HG02798 (cell line): ENCODE measurements at regions not wholly inside any gene's neighbourhood (a gene's known extent, or its start where the extent isn't known, plus 50 kb on each side); places are given as distances from the start of the nearest gene placed in this dataset.

ENCODE experiments used
- ATAC-seq: cut with Tn5 transposase; IDR thresholded peaks from one replicate; pipeline ENCODE4 v1.9.1; 2021; ENCODE audit warnings: mild to moderate bottlenecking; ENCODE audit not compliant: unreplicated experiment, poor library complexity

GRCh38 chr15:70342554-70343548, 245.1 kb upstream of the TLE3 start:
- ATAC-seq: no peak

DNA sequence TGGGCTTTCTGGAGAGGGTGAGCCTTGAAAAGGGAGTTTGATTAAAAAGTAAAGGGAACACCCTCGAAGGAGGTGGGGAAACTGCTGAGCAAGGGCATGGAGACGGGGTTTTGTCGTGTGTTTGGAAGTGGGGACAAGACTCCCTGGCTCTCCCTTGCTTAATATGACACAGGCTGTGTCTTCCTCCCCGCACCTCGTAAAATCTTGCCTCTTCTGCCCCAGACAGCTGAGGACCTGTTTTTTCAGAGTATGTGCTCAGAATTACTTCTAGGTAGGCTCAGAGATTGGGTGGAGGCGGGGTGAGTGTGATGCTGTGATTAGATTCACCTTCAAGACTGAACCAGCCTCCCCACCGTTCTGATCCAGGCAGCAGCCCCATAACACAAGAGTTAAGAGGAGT, 244.4 kb upstream of the TLE3 start:
- ATAC-seq: no peak

DNA sequence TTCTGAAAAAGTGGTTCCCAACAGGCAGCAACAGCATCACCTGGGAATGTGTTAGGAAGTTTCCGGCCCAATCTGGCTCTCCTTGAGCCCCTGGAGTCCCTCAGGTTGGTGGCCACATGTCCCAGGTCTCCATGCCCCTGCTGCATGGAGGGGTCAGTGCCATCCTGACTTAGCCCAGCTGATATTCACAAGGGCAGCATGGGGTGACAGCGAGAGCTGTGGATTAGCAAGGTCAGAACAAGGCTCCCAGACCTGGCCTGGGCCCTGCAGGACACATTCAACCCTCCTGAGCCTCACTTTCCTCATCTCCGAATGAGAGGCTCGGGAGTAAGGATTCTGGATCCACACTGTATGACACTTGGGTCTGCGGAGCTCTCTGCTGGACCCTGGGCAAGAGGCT, 243.8 kb upstream of the TLE3 start:
- no peak for ATAC-seq

DNA sequence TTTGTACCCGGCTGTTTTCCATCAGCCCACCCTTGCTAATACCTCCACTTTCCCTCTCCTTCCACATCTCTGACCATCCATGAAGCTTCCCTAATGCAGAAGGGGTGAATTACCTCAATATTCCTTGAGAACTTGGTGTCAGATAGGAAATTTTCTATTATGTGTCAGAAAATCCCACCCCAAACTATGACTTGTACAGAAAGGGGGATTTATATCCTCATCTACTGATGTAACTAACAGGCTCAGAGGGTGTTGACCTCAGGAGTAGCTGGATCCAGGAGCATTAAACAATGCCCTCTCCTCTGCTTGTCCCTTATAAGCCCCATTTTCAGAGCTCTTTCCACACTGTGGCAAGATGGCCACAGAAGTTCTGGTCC, 242.8 kb upstream of the TLE3 start:
- no peak for ATAC-seq

DNA sequence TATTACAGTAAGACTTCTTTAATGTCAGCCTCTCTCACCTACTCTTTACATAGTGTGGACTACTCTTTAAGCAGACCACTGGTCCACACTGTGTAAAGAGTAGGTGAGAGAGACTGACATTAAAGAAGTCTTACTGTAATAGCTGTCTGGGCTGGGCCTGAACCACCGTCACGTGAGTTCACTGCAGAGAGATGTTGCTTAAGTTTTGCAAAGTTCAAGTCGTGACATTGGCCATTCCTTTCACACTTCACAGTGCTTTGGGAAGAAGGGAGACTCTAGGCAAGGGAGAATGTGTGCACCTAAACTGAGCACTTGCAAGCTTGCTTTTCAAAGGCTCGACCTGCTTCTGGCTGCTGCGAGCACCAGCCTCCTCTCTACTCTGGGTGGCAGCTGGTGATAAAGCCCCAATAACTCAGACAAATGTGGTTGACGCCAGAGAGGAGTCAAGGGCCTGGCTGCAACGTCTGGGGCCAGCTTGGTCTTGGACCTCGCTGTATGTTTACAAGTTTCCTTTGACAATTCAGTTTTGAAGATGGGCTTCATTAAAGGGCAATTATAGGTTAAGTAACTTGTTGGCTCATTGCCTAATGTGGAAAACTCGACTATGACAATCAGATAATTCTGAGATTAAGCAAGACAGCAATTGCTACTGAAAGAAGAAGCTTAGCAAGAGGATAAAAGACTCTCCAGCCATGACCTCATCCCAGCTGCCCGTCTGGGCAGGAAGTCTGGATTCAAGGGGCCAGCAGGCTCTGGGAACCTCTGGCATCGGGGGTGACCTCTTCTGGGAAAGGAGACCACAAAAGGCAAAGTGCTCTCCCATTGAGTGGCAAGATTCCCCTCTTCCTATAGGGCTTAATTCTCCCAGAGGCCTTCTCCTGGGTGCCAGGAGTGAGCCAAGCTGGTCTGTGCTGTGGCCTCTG, 242.1 kb upstream of the TLE3 start:
- no peak for ATAC-seq

GRCh38 chr15:70337277-70338186, 239.8 kb upstream of the TLE3 start:
- ATAC-seq: no peak

GRCh38 chr15:70336425-70337009, 238.8 kb upstream of the TLE3 start:
- ATAC-seq: no peak

DNA sequence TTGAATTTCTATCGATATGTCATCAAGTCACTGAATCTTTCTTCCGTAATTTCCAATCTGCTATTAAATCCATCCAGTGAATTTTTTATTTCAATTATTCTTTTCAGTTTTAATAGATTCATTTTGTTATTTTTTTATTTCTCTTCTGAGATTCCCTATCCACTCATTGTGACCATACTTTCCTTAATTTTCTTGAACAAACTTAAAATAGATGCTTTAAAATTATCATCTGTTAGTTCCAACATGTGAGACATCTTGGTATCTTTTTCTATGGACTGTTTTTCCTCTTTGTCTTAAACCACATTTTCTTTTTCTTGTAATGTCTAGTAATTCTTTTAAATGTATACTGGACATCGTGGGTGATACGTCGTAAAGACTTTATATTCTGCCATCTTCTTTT, 236.6 kb upstream of the TLE3 start:
- ATAC-seq: no peak

- ATAC-seq: no peak
Observed at GRCh38 chr15:70329179-70329578, 231.5 kb upstream of the TLE3 start.

GRCh38 chr15:70328679-70329115, 231.0 kb upstream of the TLE3 start:
- no peak for ATAC-seq

DNA sequence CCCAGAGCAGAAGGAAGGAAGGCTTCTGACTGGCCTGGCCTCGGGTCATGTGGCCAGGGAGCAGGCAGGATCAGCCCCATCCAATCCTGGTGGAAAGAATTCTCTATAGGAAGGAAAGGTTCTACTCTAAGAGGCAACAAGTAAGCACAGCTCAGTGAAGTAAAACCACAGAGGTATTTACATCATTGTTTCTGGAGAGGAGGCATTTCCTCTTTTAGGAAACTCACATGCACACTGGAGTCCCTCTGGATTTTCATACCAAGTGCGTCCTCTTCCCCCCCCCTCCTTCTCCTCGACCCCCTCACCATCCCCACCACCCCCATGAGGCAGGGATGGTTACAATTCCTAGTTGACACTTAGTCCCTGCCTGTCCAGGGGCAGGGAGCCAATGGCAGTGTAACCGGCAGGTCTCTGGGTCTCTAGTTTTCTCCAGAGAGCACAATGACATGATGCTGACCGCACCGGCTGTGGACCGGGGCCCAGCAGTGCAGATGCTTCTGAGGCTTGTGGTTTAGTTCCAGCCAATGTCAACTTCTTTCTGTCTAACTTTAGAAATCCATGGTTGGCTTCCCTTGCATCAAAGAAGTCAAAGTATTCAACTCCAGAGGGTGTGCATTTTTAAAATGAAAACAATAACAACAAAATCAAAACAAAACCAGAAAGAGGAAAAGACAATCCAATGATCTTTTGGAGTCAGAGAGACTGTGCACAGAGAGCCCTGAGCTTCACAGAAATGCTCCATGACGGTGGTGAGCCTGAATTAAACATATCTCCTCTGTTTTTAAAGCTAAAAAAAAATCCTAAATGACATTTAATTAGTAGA, 230.3 kb upstream of the TLE3 start:
- peak; percentile 49 for ATAC-seq

DNA sequence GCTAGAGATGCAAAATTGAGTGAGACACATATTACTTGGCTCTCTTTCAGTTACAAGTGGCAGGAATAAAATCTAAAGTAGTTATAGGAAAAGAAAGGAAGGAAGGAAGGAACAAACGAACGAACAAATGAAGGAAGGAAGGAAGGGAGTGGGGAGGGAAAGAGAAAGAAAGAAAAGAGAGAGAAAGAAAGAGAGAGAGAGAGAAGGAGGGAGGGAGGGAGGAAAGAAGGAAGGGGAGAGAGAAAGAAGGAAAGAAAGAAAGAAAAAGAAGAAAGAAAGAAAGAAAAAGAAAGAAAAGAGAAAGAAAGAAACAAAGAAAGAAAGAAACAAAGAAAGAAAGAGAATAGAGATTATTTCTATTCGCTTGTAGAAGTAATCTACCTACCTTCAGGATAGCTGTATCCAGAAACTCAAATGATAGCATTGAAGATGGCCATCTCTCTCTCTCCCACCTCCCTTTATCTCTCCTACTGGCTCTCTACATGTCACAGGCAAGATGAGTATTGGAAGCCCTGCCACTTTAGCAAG, 229.7 kb upstream of the TLE3 start:
- no peak for ATAC-seq

GRCh38 chr15:70324001-70324974, 226.6 kb upstream of the TLE3 start:
- ATAC-seq: no peak

DNA sequence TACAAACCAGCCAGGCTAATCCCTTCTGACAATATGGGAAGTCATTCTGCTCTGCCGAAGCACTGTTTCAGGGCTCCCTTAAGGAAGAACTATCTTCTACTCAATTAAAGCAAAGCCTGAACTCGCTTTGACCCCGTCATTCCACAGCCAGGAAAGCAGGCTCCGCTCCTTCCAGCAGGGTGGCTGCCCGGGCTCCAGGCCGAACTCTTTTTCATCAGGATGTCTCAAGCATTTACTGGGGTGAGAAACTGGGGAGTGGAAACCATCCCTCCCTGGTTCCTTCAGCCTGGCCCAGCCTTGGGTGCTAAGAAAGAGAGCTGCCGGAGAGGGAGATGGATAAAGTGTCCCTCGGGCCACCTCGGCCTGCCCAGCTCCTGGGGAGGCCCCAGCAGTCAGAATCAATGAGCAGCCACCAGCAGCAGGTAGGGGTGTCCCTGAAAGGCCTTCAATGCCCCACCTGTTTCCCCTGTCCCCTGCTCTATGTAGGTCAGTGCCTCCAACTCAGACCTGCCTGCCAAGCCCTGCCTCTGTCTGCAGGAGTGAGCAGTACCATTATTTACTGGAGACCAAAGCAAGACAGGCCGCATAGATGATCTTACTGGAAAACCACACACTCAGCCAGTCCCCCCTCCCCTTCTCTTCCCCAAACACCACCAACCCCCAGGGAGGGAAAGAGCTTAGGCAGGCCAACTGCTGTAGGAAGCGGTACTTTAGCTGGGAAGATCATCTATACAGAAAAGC, 225.6 kb upstream of the TLE3 start:
- no peak for ATAC-seq

GRCh38 chr15:70322051-70322668, 224.4 kb upstream of the TLE3 start:
- no peak for ATAC-seq

- ATAC-seq: no peak
Observed at GRCh38 chr15:70321172-70321819, 223.6 kb upstream of the TLE3 start.
